ENCODE measurements at regions not wholly inside any gene's neighbourhood (a gene's known extent, or its start where the extent isn't known, plus 50 kb on each side); places are given as distances from the start of the nearest gene placed in this dataset.

DNA sequence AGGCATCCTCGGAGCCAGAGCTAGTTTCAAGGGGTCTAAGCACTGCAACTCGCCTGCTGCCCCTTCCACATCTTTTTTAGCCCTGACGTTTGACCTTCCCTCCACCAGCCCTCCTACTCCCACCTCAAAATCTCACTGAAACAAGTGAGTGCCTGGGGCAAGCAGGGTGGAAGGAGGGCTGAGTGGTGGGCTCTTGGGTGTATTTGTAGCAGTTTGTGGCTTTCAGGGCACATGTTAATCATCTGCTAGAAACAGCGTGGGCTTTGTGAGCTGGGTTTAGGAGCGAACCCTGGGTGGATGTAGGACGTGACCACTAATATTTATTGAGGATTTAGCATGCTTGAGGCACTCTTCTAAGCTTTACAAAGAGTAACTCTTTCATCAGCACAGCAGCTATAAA, 390.3 kb downstream of the GRIN2B start:
- DNase-seq (ENCODE audit: low read depth) = no peak
- in situ Hi-C loops (cut with HindIII; ENCODE audit: low pct_unique_long_range_greater_than_20kb, low sequenced_read_pairs) = no loop called here

DNA sequence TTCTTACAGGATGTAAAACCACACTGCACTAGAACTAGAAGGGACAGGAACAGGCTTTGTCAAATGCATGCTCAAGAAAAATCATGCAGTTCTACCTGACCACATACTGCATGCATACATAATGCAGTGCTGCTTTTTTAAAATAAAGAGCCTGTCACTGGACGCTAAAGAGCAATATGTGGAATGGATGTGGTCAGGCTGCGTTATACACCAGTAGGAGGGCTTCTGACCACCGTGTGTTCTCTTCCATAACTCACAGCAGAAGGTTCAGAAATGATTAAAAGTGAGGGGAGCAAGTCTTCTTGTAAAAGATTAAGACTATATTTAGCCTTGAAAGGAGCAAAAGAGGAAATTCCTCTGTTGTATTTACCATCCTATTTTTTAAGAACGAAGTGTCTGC, 392.0 kb downstream of the EMP1 start:
- in situ Hi-C loops (cut with HindIII; ENCODE audit: low pct_unique_long_range_greater_than_20kb, low sequenced_read_pairs) = no loop called here
- DNase-seq (ENCODE audit: low read depth) = no peak

DNA sequence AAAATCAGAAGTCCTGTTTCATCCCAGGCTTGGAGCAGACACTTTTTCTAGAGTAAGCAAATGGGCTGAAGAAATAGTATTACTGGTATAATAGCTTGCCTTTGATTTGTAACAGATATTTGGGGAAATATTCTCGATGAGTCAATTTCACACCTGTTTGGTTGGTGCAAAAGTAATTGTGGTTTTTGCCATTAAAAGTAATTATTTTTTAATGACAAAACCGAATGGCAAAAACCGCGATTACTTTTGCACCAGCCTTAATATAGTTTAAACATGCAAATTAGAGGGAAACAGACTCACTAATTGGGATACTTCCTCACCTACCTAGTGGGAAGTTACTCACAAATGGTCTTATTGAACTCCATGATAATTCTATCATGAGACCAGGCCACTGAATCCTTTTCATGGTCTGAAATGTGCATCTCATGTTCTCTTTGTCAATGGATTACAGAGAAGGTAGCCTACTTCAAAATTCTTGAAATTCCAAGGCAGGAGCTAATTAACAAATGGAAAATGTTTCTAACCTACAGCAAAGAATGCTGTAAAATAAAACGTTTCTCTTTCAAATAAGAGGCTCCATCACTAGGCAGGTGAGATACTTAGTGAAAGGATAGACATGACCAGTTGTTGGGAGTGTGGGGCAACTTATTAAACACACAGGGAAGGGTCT, 391.3 kb downstream of the EMP1 start:
- no peak for DNase-seq (ENCODE audit: low read depth)
- in situ Hi-C loops (cut with HindIII; ENCODE audit: low pct_unique_long_range_greater_than_20kb, low sequenced_read_pairs) = no loop called here

DNA sequence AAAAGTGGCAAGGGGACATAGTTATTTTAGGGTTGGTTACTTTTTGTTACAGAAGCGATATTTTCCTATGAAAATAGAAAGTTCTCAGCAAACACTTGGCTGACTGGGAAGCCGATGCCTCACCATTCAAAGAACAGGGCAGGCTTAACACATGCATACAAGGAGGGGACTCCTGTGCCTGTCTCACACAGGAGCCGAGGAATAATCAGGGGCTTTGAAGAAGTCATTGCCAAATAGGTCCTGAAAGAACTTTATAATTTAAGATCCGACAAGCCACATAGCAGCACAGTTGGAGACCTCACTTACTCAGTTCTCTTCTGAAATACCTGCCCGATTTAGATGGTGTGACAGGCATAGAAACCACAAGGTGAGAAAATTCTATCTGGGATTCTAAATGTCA, 389.8 kb downstream of the EMP1 start:
- in situ Hi-C loops (cut with HindIII; ENCODE audit: low pct_unique_long_range_greater_than_20kb, low sequenced_read_pairs) = no loop called here

DNA sequence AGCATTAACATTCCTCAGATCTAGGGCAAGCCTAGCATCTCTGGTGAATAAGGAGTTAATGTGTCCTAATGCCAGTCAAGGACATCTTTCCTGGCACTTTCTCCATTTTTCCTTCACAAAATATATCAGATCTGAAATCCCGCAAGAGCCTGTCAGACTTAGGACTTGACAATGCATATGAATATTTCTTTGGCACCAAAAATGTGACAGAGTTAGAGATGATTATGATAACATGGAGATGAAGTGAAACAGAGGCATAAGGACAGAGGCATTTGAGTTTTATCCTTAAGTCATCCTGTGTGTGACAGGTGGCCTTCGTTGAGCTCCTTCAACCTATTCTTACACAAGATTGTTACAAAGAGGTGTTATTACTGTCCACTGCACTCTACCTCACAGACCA, 388.0 kb downstream of the EMP1 start:
- no peak for DNase-seq (ENCODE audit: low read depth)
- in situ Hi-C loops (cut with HindIII; ENCODE audit: low pct_unique_long_range_greater_than_20kb, low sequenced_read_pairs) = no loop called here

More for the DNA sequence above, 389.8 kb downstream of the EMP1 start:
- no peak for DNase-seq (ENCODE audit: low read depth)

DNA sequence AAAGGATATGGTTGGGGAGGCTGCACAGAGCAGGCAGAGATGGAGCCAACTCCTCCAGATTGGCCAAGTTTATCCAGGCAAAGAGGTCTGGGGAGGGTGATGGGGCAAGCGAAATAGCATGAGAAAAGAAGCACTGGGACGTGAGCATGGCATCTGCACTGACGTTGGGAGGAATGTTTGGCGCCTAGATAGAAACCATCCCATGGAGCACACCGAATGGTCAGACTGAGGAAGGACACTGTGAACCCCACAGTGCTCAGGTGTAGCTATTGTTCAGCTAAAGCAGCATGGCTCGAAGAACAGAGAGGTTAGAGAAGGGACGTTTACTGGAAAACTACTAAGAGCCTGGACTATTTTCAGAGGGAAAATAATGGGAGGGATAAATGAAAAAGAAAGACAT, 387.1 kb downstream of the EMP1 start:
- in situ Hi-C loops (cut with HindIII; ENCODE audit: low pct_unique_long_range_greater_than_20kb, low sequenced_read_pairs) = no loop called here
- DNase-seq (ENCODE audit: low read depth) = no peak

DNA sequence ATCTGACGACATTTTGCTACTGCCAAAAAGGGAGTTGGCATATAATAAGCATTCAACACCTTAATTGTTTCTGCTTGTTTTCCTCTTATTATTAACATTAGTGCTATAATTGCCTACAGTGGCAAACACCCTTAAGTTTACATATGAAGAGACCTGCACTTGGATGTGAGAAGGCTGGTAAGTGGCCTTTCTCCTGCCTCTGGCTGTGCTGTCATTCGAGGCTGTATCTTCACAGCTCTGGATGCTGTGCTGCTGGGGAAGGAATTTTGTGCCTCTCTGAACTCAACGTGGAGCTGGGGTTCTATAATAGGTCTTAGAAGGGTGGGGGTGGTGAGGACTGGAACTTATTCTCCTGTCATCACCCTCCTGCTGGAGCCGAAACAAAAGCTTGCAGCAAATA, 385.9 kb downstream of the EMP1 start:
- in situ Hi-C loops (cut with HindIII; ENCODE audit: low pct_unique_long_range_greater_than_20kb, low sequenced_read_pairs) = no loop called here
- DNase-seq (ENCODE audit: low read depth) = no peak

DNA sequence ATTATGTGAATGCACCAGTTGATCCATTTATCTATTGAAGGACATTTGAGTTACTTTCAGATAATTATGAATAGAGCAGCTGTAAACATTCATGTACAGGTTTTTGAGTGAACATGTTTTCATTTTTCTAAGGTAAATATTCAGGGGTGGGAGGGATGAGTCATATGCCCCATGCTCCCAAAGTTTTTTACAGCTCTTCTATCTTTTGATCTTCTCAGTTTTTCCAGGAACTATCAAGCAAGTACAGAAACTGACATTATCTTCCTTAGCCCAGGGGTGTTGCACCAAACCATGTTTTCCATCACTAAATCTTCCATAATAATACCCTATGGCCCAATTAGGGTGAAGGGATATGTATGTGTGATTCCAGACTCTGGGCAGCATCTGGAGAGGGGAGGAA, 384.5 kb downstream of the EMP1 start:
- in situ Hi-C loops (cut with HindIII; ENCODE audit: low pct_unique_long_range_greater_than_20kb, low sequenced_read_pairs) = no loop called here

DNA sequence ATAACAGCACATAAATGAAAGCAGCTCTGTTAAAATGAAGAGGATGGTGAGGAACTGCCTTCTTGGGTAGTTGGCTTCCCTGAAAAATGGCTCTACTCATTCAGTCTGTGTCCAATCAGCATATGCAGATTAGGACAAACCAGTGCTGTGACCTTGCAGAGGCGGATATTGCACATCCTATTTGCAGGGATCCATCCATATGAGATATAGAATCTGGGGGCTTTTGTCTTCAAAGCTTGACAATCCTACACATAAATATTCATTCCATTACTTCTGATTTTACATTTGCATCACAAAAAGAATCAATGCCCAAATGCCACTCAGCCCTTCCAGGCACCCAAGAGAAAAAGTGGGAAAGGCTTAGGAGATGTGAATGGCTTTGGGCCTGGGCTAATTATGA, 383.7 kb downstream of the EMP1 start:
- in situ Hi-C loops (cut with HindIII; ENCODE audit: low pct_unique_long_range_greater_than_20kb, low sequenced_read_pairs) = no loop called here

More for the DNA sequence above, 384.5 kb downstream of the EMP1 start:
- DNase-seq (ENCODE audit: low read depth) = no peak

DNA sequence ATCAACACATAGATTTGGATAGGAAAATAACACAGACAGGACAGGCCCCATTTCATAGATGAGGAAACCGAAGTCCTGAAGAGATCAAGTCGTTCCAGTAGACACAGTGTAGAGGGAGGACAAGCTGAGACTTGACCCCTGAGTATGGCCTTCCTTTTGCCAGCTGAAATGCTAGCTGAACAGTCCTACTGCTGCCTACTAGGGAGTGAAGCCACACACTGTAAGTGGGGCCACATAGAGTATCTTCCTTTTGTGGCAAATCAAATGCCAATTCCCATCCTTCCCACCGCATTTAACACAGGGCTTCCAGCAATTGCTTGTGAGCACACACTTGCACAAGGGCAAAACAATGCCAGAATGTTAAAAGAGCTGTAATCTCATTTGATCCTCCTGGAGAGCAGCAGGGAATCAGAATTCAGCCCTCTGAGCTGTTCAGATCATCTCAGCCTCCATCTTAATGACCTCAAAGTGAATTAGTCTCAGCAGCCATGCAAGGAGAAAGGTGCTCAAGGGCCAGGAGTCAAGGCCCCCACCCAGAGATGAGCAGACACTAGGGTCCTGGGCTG, 380.5 kb downstream of the EMP1 start:
- in situ Hi-C loops (cut with HindIII; ENCODE audit: low pct_unique_long_range_greater_than_20kb, low sequenced_read_pairs) = no loop called here
- DNase-seq (ENCODE audit: low read depth) = no peak

More for the DNA sequence above, 383.7 kb downstream of the EMP1 start:
- no peak for DNase-seq (ENCODE audit: low read depth)

DNA sequence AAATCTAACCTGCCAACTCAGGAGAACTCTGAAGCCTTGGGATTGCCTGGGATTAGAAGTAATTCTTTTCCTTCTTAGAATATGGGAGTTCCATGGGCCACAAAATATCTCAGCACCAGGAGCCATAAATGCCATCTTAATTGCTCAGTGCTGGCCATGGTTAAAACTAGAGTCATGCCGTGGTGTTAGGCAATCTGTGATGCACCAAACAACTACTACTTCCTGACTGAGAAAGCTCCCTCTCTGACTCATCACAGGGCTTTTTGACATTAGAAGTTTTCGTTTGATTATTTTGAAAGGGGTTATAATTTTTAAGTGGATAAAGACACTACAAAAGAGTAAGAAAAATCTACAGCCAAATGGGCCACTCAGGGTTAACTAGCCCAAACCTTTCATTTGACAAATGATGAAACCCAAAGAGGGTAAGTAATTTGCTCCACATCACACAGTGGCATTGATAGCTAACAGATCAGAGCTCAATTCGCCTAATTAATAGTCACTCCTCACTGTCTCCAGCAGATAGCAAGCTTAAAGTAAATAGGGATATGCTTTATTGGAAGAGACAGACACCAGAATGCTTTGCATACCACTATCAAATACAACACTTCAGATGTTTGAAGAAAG, 377.3 kb downstream of the EMP1 start:
- in situ Hi-C loops (cut with HindIII; ENCODE audit: low pct_unique_long_range_greater_than_20kb, low sequenced_read_pairs) = no loop called here
- peak; percentile 1 for DNase-seq (ENCODE audit: low read depth)

DNA sequence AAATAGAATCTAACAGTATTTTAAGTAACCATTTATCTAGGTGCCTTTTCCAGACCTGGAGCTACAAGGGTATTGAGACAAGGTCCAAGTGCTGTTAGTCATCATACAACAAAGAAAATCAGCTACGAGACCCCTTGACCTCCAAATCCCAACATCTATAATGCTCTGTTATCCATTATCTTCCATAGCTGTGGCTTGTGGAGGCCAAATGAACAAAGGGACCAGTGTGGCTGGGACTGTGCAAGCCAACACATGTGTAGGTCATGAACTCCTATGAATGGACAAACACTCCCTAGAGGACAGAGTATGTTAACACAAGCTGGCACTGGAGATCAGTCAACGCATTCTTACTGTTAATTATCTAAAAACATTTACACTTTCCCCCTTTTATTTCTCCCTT, 374.5 kb downstream of the EMP1 start:
- DNase-seq (ENCODE audit: low read depth) = no peak
- in situ Hi-C loops (cut with HindIII; ENCODE audit: low pct_unique_long_range_greater_than_20kb, low sequenced_read_pairs) = no loop called here

DNA sequence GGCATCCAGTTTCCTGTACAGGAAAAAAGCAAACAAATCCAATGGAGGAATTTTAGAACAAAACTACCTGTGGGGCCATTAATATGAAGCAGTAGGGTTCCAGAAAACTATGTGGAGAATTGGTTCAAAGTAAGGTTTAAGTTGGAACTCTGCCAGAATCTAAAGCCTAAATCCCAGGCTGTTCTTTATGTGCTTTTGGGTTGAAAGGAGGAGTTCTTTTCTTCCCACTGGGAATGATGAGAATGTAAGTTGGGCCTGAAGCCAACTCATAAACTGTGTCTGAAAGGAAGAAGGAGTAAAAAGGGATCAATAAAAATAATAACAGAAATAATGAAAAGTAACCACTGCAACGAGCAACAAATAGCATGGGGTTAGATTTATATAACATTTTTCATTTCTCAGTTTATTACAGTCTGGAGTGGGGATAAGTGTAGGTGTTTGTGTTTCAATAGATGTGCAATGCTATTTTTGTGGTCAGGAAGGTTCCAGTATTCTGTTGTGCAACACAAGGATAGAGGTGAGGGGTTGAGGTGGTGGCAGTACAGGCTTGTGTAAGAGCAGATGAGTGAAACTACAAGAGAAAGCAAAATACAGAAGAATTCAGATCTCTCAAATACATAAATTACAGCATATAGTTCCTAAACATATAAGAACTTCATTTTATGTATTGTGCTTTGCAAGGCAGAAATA, 373.6 kb downstream of the EMP1 start:
- no peak for DNase-seq (ENCODE audit: low read depth)
- in situ Hi-C loops (cut with HindIII; ENCODE audit: low pct_unique_long_range_greater_than_20kb, low sequenced_read_pairs) = no loop called here

DNA sequence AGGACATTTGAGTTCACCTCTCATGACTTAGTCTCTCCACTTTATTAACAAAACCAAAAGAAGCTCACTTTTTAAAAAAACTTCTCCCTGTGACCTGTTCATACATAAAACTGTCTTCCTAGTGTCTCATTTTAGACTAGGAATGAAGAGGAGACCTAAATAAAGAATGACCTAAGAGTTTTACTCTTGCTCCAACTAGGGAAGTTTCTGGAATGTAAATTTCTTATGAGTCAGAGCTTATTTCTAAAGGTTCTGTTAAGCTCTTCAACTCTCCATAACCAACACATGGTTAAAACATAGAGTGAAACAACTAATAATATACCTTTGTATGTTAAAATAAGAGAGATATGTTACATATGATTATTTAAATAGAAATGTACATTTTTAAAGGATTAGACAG, 369.8 kb downstream of the EMP1 start:
- in situ Hi-C loops (cut with HindIII; ENCODE audit: low pct_unique_long_range_greater_than_20kb, low sequenced_read_pairs) = no loop called here
- DNase-seq (ENCODE audit: low read depth) = no peak

DNA sequence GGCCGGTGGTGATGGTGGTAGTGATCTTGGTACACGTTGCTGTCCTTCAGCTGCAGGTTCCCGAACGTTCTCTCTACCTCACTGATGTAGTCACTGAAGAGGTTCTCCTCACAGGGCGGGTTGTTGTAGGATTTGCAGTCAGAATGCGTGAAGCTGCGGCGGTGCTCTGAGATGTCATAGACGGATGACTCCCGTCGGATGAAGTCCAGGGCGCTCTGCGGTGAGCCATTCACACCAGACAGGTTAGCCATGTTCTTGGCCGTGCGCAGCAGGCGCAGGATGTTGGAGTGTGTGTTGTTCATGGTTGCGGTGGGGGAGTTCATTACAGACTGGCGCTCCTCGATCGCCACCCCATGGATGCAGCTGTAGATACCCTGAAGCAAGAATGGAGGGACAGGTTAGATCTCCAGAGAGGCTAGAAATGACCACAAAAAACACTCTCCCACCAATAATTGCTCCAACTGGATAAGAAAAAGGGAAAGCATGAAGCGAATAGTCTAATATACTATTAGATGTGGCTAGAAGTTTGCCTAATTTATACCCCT, 367.8 kb downstream of the EMP1 start:
- in situ Hi-C loops (cut with HindIII; ENCODE audit: low pct_unique_long_range_greater_than_20kb, low sequenced_read_pairs) = no loop called here
- DNase-seq (ENCODE audit: low read depth) = no peak

DNA sequence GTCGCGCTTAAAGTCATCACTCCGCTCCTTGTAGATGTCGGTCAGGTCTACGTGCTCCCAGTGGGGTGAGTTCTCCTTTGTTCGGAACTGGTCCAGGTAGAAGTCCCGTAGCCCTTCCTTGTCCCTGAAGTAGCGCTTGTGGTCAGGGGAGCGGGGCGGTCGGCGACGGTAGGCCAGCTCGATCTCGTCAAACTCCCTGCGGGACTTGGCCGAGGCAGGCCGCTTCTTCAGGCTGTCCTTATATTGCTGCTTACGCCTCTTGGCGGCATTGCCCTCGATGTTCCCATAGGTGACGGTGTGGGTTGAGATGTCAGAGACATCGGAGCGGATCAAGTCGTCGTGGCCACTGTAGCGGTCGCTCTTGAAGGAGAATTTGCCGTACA, 367.2 kb downstream of the EMP1 start:
- in situ Hi-C loops (cut with HindIII; ENCODE audit: low pct_unique_long_range_greater_than_20kb, low sequenced_read_pairs) = no loop called here
- DNase-seq (ENCODE audit: low read depth) = no peak

DNA sequence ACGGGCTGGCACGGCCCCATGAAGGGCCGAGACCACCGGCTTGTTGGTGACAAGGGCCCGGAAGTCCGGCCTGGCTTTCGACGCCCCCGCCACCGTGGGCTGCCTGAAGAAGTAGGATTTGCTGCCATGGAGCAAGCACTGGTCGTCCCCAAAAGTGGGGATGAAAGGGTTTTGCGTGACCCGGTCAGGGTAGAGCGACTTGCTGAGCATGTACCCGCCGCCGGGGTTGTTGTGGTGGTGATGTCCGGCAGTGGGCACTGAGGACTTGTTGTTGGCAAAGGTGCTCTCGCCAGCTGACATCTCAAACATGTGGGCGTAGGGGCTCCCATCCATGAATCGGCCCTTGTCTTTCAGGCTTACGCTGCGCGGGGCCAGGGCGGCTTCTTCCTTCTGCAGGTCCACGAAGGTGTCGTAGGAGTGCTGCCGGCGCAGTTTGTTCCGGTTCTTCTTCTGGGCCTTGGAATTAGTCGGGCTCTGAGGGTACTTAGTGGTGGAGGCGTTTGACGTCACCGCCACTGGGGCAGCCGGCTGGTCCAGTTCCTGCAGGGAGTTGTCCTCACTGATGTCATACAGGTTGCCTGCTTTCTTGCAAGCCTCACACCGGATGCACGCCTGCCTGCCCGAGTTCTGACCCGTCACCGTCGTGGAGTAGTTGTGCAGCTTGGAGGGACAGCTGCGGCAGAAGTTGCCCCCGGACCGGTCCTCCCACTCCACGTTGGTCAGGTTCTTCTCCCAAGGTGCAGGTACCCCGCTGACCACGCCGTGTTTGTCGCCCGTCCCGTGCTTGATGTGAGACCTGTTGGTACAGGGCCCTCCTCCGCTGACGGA, 366.6 kb downstream of the EMP1 start:
- DNase-seq (ENCODE audit: low read depth) = no peak
- in situ Hi-C loops (cut with HindIII; ENCODE audit: low pct_unique_long_range_greater_than_20kb, low sequenced_read_pairs) = no loop called here

DNA sequence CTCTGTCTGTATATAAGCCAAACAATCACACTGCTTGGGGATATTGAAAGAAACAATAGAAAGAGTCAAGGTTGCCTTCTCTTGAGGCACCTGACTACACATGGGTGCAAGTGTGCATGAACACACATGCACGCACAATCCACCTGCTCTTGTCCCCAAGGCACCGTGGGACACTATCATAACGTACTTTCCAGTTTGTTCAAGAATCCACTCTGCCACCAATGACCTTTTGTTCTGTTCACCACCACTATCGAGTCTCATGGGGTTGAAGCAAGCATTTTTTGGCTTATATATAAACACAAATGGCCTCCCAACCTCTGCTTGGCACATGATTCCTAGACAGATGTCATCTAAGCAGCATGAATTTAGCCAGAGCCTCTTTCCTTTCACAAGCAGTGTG, 365.4 kb downstream of the EMP1 start:
- in situ Hi-C loops (cut with HindIII; ENCODE audit: low pct_unique_long_range_greater_than_20kb, low sequenced_read_pairs) = no loop called here
- DNase-seq (ENCODE audit: low read depth) = no peak
